ENCODE measurements at regions not wholly inside any gene's neighbourhood (a gene's known extent, or its start where the extent isn't known, plus 50 kb on each side); places are given as distances from the start of the nearest gene placed in this dataset.

DNA sequence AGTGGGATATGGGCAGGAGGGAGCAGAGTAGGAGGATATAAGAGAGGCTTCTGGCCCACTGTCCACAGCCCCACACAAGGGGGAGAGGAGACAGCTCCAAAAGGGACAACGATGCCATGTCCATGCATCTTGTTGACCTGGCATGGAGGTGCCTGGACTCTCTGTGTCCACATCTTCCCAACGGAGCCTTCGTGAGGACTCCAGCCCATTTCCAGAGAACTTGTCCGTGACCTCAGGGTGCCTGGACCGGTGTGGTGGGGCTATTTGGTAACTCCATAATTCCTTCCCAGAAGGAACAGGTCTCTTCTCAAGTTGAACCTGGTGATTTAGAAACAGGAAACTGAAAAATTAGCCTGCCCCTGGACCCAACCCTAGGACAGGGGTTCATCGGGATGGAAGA, 133.9 kb downstream of the CYP26B1 start:
- no peak overlapping the region for H3K27ac ChIP-seq
- no peaks in the 10 kb centered on the region for H3K4me1 ChIP-seq (ENCODE audit: control insufficient read depth in 1 of 2, low read depth in 2 of 2)
- DNase-seq (ENCODE audit: low spot score) = no peak
- no peaks in the 10 kb centered on the region for H3K36me3 ChIP-seq
- no peak overlapping the region for H3K4me3 ChIP-seq
- no peak for ATAC-seq (ENCODE audit: insufficient number of reproducible peaks, low FRiP score, low read depth)
- TF ChIP-seq, protein P1, sequence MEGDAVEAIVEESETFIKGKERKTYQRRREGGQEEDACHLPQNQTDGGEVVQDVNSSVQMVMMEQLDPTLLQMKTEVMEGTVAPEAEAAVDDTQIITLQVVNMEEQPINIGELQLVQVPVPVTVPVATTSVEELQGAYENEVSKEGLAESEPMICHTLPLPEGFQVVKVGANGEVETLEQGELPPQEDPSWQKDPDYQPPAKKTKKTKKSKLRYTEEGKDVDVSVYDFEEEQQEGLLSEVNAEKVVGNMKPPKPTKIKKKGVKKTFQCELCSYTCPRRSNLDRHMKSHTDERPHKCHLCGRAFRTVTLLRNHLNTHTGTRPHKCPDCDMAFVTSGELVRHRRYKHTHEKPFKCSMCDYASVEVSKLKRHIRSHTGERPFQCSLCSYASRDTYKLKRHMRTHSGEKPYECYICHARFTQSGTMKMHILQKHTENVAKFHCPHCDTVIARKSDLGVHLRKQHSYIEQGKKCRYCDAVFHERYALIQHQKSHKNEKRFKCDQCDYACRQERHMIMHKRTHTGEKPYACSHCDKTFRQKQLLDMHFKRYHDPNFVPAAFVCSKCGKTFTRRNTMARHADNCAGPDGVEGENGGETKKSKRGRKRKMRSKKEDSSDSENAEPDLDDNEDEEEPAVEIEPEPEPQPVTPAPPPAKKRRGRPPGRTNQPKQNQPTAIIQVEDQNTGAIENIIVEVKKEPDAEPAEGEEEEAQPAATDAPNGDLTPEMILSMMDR (IDR thresholded peaks at IDR 0.05) = no peak
- no peaks in the 10 kb centered on the region for H3K27me3 ChIP-seq (replicated peaks; ENCODE audit: insufficient read depth)
- H3K9me3 ChIP-seq = no peaks in the 10 kb centered on the region

DNA sequence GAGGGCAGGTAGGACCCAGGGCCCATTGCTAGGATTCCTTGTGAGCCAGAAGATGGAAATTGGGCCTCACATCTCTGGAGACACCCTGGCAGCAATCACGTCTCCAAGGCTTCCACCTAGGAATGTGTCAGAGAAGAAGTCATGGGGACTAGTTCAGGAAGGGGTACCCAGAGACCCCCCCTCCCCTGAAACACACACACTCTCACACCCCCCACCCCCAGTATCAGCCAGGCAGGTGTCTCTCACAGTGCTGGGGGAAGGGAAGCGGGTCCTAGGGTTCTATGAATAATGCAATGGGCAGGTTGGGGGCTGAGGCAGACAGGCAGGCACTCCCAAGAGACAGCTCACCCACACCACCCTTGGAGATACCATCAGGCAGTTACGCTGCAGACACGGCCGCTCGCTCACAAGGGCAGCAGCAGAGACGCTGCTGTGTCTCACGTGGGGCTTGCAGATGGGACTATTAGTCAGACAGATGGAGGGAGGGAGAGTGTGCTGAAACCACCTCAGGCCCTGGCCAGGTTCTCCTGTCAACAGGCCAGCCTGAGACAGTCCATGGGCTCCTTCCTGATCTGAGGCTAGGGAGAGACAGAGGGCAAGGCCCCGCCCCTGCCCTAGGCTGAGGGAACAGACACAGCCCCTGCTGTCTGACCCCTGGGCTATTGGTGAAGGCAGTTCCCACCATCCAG, 134.6 kb downstream of the CYP26B1 start:
- ATAC-seq (ENCODE audit: insufficient number of reproducible peaks, low FRiP score, low read depth) = no peak
- Histone ChIP-seq H3K27me3 (replicated peaks; ENCODE audit: insufficient read depth) (no peaks in the 10 kb centered on the region), H3K4me1 (ENCODE audit: control insufficient read depth in 1 of 2, low read depth in 2 of 2) (no peaks in the 10 kb centered on the region), H3K27ac (no peak overlapping the region), H3K9me3 (no peaks in the 10 kb centered on the region), H3K4me3 (no peak overlapping the region), H3K36me3 (no peaks in the 10 kb centered on the region)
- TF ChIP-seq, protein P1 (IDR thresholded peaks at IDR 0.05) = no peak
- no peak for DNase-seq (ENCODE audit: low spot score)

DNA sequence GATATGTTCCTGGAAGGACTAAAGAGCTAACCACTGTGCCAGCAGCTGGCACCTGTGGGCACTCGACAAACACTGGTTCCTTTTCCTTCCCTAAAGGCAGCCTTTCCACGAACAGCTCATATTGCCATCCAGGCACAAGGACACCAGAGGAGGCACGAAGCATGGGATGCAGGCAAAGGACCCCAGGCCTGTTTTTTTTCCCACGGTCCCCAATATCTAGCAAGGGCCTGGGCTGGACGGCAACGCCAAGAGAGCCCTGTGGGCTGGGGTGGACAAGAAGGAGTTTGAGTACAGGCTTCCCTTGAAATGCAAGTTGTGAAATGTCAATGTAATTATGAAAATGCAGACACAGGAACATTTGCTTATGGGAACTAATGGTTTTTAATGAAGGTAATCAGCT, 135.9 kb downstream of the CYP26B1 start:
- Histone ChIP-seq H3K4me1 (ENCODE audit: control insufficient read depth in 1 of 2, low read depth in 2 of 2) (no peaks in the 10 kb centered on the region), H3K4me3 (no peak overlapping the region), H3K9me3 (no peaks in the 10 kb centered on the region), H3K27me3 (replicated peaks; ENCODE audit: insufficient read depth) (no peaks in the 10 kb centered on the region), H3K27ac (no peak overlapping the region), H3K36me3 (no peaks in the 10 kb centered on the region)
- TF ChIP-seq, protein P1 (IDR thresholded peaks at IDR 0.05) = no peak
- ATAC-seq (ENCODE audit: insufficient number of reproducible peaks, low FRiP score, low read depth) = no peak
- DNase-seq (ENCODE audit: low spot score) = no peak

DNA sequence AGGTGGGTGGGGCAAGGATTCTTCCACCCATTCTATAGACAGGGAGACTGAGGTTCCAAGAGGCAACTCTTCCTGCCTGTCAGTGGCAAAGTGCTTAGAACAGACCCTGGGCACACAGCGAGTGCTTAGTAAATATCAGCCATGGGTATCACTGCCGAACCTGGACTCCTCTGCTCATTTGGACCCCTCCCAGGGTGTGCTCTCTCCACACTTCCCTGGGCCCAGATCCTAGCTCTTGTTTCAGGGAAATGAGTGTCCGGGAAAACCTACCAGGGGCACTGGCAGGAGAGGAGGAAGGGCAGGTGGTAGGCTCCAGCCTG, 136.3 kb downstream of the CYP26B1 start:
- Histone ChIP-seq H3K36me3 (no peaks in the 10 kb centered on the region), H3K27ac (no peak overlapping the region), H3K27me3 (replicated peaks; ENCODE audit: insufficient read depth) (no peaks in the 10 kb centered on the region), H3K4me1 (ENCODE audit: control insufficient read depth in 1 of 2, low read depth in 2 of 2) (no peaks in the 10 kb centered on the region), H3K4me3 (no peak overlapping the region), H3K9me3 (no peaks in the 10 kb centered on the region)
- TF ChIP-seq, protein P1 (IDR thresholded peaks at IDR 0.05) = no peak
- no peak for ATAC-seq (ENCODE audit: insufficient number of reproducible peaks, low FRiP score, low read depth)
- no peak for DNase-seq (ENCODE audit: low spot score)

DNA sequence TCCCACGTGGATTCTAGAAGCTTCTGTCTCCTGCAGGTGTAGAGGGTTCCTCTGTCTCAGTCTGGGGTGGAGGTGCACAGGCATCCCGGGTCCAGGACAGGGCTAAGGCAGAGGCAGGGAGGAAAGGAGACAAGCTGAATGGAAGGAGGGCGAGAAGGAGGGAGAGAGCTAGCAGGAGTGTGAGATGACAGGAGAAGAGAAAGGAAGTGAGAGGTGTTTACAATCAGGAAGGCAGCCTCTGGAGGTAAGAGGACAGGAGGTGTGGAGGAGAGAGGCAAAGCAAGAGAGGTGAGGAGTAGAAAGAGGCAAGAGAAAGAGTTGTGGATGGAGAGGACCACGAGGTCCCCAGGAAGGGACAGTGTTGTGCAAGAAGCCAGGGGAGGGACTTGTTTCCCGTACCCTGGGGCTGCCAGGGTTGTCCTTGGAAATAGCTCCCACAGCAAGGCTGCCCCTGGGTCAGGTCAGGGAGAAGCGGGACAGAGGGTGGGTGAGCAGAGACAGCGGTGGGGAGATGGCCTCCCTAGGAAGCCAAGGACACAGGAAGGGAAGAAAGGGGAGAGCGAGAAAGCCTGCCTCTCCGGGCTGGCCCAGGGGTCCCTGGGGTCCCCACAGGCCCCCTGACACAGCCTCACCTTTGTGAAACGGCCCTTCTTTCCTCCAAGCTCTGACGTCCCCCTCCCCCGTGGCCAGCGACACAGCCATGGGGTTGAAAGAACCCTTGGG, 136.9 kb downstream of the CYP26B1 start:
- TF ChIP-seq, protein P1 (IDR thresholded peaks at IDR 0.05) = no peak
- Histone ChIP-seq H3K9me3 (no peaks in the 10 kb centered on the region), H3K4me3 (no peak overlapping the region), H3K27ac (no peak overlapping the region), H3K4me1 (ENCODE audit: control insufficient read depth in 1 of 2, low read depth in 2 of 2) (no peaks in the 10 kb centered on the region), H3K27me3 (replicated peaks; ENCODE audit: insufficient read depth) (no peaks in the 10 kb centered on the region), H3K36me3 (no peaks in the 10 kb centered on the region)
- ATAC-seq (ENCODE audit: insufficient number of reproducible peaks, low FRiP score, low read depth) (no peak), DNase-seq (ENCODE audit: low spot score) (no peak)

Measured in thoracic aorta (tissue), 2 donors.